DMS53 treated with DMSO at 0.1 percent for 48 hours (cell line): ENCODE measurements at regions not wholly inside any gene's neighbourhood (a gene's known extent, or its start where the extent isn't known, plus 50 kb on each side); places are given as distances from the start of the nearest gene placed in this dataset.
"Not testable (repeated sequence)": the region's sequence is repeated elsewhere in the genome, so short reads cannot be mapped to it uniquely, and the experiment has no call there.

ENCODE experiments used
- DNase-seq: peaks from one replicate; lab custom pipeline; 2025; ENCODE audit not compliant: unreplicated experiment; lab: John Stamatoyannopoulos, UW

GRCh38 chr6:15745781-15746180, 83.0 kb upstream of the DTNBP1 start:
- no peak for DNase-seq

GRCh38 chr6:15744818-15745402, 82.1 kb upstream of the DTNBP1 start:
- DNase-seq = no peak

- DNase-seq = not testable (repeated sequence)
Measured at GRCh38 chr6:15742013-15742412, 79.2 kb upstream of the DTNBP1 start.

GRCh38 chr6:15741405-15741804, 78.6 kb upstream of the DTNBP1 start:
- peak; percentile 70 for DNase-seq

GRCh38 chr6:15739867-15740266, 77.0 kb upstream of the DTNBP1 start:
- DNase-seq = no peak

GRCh38 chr6:15739353-15739752, 76.5 kb upstream of the DTNBP1 start:
- no peak for DNase-seq

GRCh38 chr6:15738195-15738594, 75.4 kb upstream of the DTNBP1 start:
- not testable (repeated sequence) for DNase-seq

- peak; percentile 38 for DNase-seq
Measured at GRCh38 chr6:15736297-15736696, 73.5 kb upstream of the DTNBP1 start.

GRCh38 chr6:15735567-15736265, 72.9 kb upstream of the DTNBP1 start:
- peak; percentile 95 for DNase-seq

- no peak for DNase-seq
Measured at GRCh38 chr6:15734118-15734897, 71.5 kb upstream of the DTNBP1 start.

- no peak for DNase-seq
Measured at GRCh38 chr6:15730922-15731321, 68.1 kb upstream of the DTNBP1 start.

GRCh38 chr6:15730442-15730841, 67.6 kb upstream of the DTNBP1 start:
- DNase-seq = no peak

- no peak for DNase-seq
Measured at GRCh38 chr6:15722731-15723130, 59.9 kb upstream of the DTNBP1 start.

- DNase-seq = no peak
Measured at GRCh38 chr6:15716889-15717288, 54.1 kb upstream of the DTNBP1 start.

GRCh38 chr6:15715851-15716250, 53.0 kb upstream of the DTNBP1 start:
- no peak for DNase-seq

- DNase-seq = peak; percentile 20
Measured at GRCh38 chr6:15715060-15715459, 52.2 kb upstream of the DTNBP1 start.

- no peak for DNase-seq
Measured at GRCh38 chr6:15714658-15715057, 51.8 kb upstream of the DTNBP1 start.

GRCh38 chr6:15713325-15713724, 50.5 kb upstream of the DTNBP1 start:
- no peak for DNase-seq

GRCh38 chr6:15712797-15713196, 50.0 kb upstream of the DTNBP1 start:
- no peak for DNase-seq
